ENCODE measurements at regions not wholly inside any gene's neighbourhood (a gene's known extent, or its start where the extent isn't known, plus 50 kb on each side); places are given as distances from the start of the nearest gene placed in this dataset.

DNA sequence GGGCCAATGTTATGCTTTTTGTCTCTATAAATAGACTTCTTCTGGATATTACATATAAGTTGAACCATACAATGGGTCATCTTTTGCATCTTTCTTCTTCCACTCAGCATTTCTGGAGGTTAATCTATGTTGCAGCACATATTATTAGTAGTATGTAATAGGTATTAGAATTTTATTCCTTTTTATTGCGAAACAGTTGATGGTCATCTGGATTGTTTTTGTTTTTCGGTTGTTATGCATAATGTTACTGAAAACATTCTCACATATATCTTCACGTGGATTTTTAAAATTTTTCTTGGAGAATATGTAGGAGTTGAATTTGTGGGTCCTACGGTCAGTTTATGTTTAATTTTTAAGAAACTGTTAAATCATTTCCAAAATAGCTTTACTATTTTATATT is 466.8 kb downstream of the SLCO4C1 start:
- TF ChIP-seq, protein P1, sequence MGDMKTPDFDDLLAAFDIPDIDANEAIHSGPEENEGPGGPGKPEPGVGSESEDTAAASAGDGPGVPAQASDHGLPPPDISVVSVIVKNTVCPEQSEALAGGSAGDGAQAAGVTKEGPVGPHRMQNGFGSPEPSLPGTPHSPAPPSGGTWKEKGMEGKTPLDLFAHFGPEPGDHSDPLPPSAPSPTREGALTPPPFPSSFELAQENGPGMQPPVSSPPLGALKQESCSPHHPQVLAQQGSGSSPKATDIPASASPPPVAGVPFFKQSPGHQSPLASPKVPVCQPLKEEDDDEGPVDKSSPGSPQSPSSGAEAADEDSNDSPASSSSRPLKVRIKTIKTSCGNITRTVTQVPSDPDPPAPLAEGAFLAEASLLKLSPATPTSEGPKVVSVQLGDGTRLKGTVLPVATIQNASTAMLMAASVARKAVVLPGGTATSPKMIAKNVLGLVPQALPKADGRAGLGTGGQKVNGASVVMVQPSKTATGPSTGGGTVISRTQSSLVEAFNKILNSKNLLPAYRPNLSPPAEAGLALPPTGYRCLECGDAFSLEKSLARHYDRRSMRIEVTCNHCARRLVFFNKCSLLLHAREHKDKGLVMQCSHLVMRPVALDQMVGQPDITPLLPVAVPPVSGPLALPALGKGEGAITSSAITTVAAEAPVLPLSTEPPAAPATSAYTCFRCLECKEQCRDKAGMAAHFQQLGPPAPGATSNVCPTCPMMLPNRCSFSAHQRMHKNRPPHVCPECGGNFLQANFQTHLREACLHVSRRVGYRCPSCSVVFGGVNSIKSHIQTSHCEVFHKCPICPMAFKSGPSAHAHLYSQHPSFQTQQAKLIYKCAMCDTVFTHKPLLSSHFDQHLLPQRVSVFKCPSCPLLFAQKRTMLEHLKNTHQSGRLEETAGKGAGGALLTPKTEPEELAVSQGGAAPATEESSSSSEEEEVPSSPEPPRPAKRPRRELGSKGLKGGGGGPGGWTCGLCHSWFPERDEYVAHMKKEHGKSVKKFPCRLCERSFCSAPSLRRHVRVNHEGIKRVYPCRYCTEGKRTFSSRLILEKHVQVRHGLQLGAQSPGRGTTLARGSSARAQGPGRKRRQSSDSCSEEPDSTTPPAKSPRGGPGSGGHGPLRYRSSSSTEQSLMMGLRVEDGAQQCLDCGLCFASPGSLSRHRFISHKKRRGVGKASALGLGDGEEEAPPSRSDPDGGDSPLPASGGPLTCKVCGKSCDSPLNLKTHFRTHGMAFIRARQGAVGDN (CRISPR knock-in tag; IDR thresholded peaks at IDR 0.05): no peak
- TF ChIP-seq EED (CRISPR knock-in tag; IDR thresholded peaks at IDR 0.05): no peak
- TF ChIP-seq, protein P2, sequence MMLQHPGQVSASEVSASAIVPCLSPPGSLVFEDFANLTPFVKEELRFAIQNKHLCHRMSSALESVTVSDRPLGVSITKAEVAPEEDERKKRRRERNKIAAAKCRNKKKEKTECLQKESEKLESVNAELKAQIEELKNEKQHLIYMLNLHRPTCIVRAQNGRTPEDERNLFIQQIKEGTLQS (CRISPR knock-in tag; IDR thresholded peaks at IDR 0.05): no peak
- no peak for TF ChIP-seq NFATC3 (CRISPR knock-in tag; IDR thresholded peaks at IDR 0.05)
- TF ChIP-seq, protein P3, sequence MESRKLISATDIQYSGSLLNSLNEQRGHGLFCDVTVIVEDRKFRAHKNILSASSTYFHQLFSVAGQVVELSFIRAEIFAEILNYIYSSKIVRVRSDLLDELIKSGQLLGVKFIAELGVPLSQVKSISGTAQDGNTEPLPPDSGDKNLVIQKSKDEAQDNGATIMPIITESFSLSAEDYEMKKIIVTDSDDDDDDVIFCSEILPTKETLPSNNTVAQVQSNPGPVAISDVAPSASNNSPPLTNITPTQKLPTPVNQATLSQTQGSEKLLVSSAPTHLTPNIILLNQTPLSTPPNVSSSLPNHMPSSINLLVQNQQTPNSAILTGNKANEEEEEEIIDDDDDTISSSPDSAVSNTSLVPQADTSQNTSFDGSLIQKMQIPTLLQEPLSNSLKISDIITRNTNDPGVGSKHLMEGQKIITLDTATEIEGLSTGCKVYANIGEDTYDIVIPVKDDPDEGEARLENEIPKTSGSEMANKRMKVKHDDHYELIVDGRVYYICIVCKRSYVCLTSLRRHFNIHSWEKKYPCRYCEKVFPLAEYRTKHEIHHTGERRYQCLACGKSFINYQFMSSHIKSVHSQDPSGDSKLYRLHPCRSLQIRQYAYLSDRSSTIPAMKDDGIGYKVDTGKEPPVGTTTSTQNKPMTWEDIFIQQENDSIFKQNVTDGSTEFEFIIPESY (CRISPR knock-in tag; IDR thresholded peaks at IDR 0.05): no peak
- TF ChIP-seq FOXK2 (IDR thresholded peaks at IDR 0.05): no peak
- TF ChIP-seq HNRNPL (IDR thresholded peaks at IDR 0.05; ENCODE audit: low read depth, low read length): no peak
- no peak for TF ChIP-seq RCOR2 (CRISPR knock-in tag; IDR thresholded peaks at IDR 0.05)
- no peak for TF ChIP-seq POLR2A (IDR thresholded peaks at IDR 0.05; ENCODE audit: insufficient read depth in 1 of 2, low read depth in 2 of 2, low read length in 2 of 2)
- no peak for TF ChIP-seq MYC (CRISPR knock-in tag; IDR thresholded peaks at IDR 0.05; ENCODE audit: borderline replicate concordance)
- TF ChIP-seq, protein P4, sequence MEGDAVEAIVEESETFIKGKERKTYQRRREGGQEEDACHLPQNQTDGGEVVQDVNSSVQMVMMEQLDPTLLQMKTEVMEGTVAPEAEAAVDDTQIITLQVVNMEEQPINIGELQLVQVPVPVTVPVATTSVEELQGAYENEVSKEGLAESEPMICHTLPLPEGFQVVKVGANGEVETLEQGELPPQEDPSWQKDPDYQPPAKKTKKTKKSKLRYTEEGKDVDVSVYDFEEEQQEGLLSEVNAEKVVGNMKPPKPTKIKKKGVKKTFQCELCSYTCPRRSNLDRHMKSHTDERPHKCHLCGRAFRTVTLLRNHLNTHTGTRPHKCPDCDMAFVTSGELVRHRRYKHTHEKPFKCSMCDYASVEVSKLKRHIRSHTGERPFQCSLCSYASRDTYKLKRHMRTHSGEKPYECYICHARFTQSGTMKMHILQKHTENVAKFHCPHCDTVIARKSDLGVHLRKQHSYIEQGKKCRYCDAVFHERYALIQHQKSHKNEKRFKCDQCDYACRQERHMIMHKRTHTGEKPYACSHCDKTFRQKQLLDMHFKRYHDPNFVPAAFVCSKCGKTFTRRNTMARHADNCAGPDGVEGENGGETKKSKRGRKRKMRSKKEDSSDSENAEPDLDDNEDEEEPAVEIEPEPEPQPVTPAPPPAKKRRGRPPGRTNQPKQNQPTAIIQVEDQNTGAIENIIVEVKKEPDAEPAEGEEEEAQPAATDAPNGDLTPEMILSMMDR (CRISPR knock-in tag; IDR thresholded peaks at IDR 0.05): no peak
